Left lung (tissue), 4 donors: ENCODE measurements at regions not wholly inside any gene's neighbourhood (a gene's known extent, or its start where the extent isn't known, plus 50 kb on each side); places are given as distances from the start of the nearest gene placed in this dataset.

ENCODE experiments used
- ATAC-seq: fragments of 200-7000 bp; cut with Tn5 transposase; one replicate; pipeline ENCODE4 v1.9.1; 2020; ENCODE audit warnings: moderate library complexity
- DNase-seq, 4 donors: peaks; one replicate each; pipeline ENCODE4 v3.0.0-alpha.2; 2013 to 2020
- H3K27ac ChIP-seq, 2 donors: fragments of 200-600 bp; sonication (generic) in 1 of 2; one replicate each; pipeline versions ENCODE4 v1.5.0 to v1.8.0; 2020 to 2021
- H3K27me3 ChIP-seq, 2 donors: fragments of 200-600 bp; sonication (generic) in 1 of 2; one replicate each; pipeline versions ENCODE4 v1.5.0 to v1.8.0; 2020 to 2021
- H3K36me3 ChIP-seq, 2 donors: fragments of 200-600 bp; sonication (generic) in 1 of 2; one replicate each; pipeline versions ENCODE4 v1.5.0 to v1.8.0; 2020 to 2021
- H3K4me1 ChIP-seq, 2 donors: fragments of 200-600 bp; one replicate each; pipeline ENCODE4 v1.8.0; 2021
- H3K4me3 ChIP-seq, 2 donors: fragments of 200-600 bp; sonication (generic) in 1 of 2; one replicate each; pipeline versions ENCODE4 v1.5.0 to v1.8.0; 2020 to 2021; ENCODE audit warnings: mild to moderate bottlenecking in 1 of 2
- H3K9me3 ChIP-seq, 2 donors: fragments of 200-600 bp; sonication (generic) in 1 of 2; one replicate each; pipeline versions ENCODE4 v1.5.0 to v1.8.0; 2020 to 2021
- CTCF ChIP-seq, 2 donors: fragments of 200-600 bp; sonication (generic) in 1 of 2; IDR thresholded peaks; one replicate each; pipeline versions ENCODE4 v1.5.0 to v1.8.0; 2021; ENCODE audit warnings: antibody characterized with exemption in 2 of 2
- intact Hi-C, 2 donors: fragments of 100-400 bp; cut with DNase I; formaldehyde crosslinking; loops; one replicate each; pipeline versions ENCODE4 v1.11.2 to v1.14.2; 2022
- donor health status: DM: no; HTN: yes; CAD: no.
- donor health status: DM: no; HTN: no; CAD: no.

- TF ChIP-seq CTCF (IDR thresholded peaks at IDR 0.05): no peak
- no peak overlapping the region for H3K27ac ChIP-seq
- no peak for DNase-seq
- H3K4me1 ChIP-seq: peaks cover 0 to under 1% of the 10 kb centered on the region in 2 donors
- no peaks in the 10 kb centered on the region for H3K27me3 ChIP-seq
- H3K4me3 ChIP-seq: no peak overlapping the region
- peaks cover 0 to 8% of the 10 kb centered on the region in 2 donors for H3K9me3 ChIP-seq
- ATAC-seq: no peak
- intact Hi-C loops: no loop called here
- H3K36me3 ChIP-seq: no peaks in the 10 kb centered on the region
Observed at GRCh38 chr5:148897842-148898241, 71.4 kb downstream of the ADRB2 start.

- no peaks in the 10 kb centered on the region for H3K27me3 ChIP-seq
- intact Hi-C loops: no loop called here
Observed at GRCh38 chr5:148898413-148899075, 72.1 kb downstream of the ADRB2 start.

GRCh38 chr5:148899993-148900392 lies 73.6 kb downstream of the ADRB2 start:
- DNase-seq (no peak), ATAC-seq (peak; percentile 11)
- H3K9me3 ChIP-seq: peaks cover 0 to 3% of the 10 kb centered on the region in 2 donors
- no peak overlapping the region for H3K27ac ChIP-seq
- H3K36me3 ChIP-seq: no peaks in the 10 kb centered on the region
- no peak overlapping the region for H3K4me3 ChIP-seq
- TF ChIP-seq CTCF (IDR thresholded peaks at IDR 0.05): no peak
- intact Hi-C loops: no loop called here
- H3K27me3 ChIP-seq: no peaks in the 10 kb centered on the region
- H3K4me1 ChIP-seq: peaks cover 6 to 8% of the 10 kb centered on the region in 2 donors

More at GRCh38 chr5:148898413-148899075, 72.1 kb downstream of the ADRB2 start:
- Histone ChIP-seq H3K4me1 (peaks cover 3 to 7% of the 10 kb centered on the region in 2 donors), H3K4me3 (no peak overlapping the region), H3K27ac (no peak overlapping the region), H3K36me3 (no peaks in the 10 kb centered on the region), H3K9me3 (peaks cover 0 to 8% of the 10 kb centered on the region in 2 donors)
- no peak for DNase-seq
- TF ChIP-seq CTCF (IDR thresholded peaks at IDR 0.05): no peak
- no peak for ATAC-seq

DNA sequence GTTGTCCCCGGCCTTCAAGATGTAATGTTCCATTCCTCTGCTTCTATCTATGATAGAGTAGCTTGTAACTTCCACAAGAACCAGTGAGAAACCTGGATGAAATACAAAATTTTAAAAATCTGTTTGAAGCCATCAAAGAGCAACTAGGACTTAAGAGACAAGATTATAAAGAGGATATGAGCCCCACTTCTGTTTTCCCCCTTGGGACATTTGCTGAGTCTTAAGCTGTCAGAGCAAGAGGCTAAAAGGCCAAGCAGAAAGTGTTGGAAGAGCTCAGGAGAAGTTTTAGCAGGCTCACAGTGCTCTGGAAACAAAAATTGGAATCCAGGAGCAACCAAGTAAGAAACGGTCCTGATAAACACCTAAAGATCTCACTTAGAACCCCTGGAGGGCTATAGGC lies 76.1 kb downstream of the ADRB2 start:
- H3K27me3 ChIP-seq: no peaks in the 10 kb centered on the region
- DNase-seq: no peak
- H3K9me3 ChIP-seq: no peaks in the 10 kb centered on the region
- peaks cover 6 to 8% of the 10 kb centered on the region in 2 donors for H3K4me1 ChIP-seq
- H3K36me3 ChIP-seq: no peaks in the 10 kb centered on the region
- intact Hi-C loops: no loop called here
- TF ChIP-seq CTCF (IDR thresholded peaks at IDR 0.05): no peak
- H3K4me3 ChIP-seq: no peak overlapping the region
- no peak overlapping the region for H3K27ac ChIP-seq
- ATAC-seq: no peak

- ATAC-seq (peak; percentile 93), DNase-seq (no peak)
- Histone ChIP-seq H3K4me3 (no peak overlapping the region), H3K4me1 (peaks cover 6 to 8% of the 10 kb centered on the region in 2 donors), H3K27me3 (no peaks in the 10 kb centered on the region), H3K9me3 (no peaks in the 10 kb centered on the region), H3K36me3 (no peaks in the 10 kb centered on the region), H3K27ac (peak overlapping the region in 1 of 2 donors; percentile 45)
- TF ChIP-seq CTCF (IDR thresholded peaks at IDR 0.05): no peak
- intact Hi-C loops: no loop called here
Observed at GRCh38 chr5:148903587-148903986, 77.2 kb downstream of the ADRB2 start.
